ENCODE measurements at regions not wholly inside any gene's neighbourhood (a gene's known extent, or its start where the extent isn't known, plus 50 kb on each side); places are given as distances from the start of the nearest gene placed in this dataset.

DNA sequence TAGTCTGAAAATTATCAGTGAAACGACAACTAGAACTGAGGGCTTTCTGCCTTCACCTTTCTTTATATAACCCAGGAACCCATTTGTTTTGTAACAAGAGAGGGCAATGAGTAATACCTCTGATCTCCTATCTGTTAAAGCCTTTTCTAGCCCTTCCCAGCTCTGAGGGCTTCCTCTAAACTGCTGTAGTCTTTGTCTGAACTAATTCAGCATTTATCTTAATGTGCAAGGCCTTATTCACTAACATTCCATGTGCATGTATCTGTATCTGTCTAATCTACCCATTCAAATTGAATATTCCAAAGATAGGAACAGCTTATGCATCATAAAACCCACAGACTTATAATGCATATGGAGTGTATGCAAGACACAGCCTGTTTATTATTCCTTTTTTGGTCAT lies 167.1 kb downstream of the LYPLAL1 start:
- TF ChIP-seq, protein P1, sequence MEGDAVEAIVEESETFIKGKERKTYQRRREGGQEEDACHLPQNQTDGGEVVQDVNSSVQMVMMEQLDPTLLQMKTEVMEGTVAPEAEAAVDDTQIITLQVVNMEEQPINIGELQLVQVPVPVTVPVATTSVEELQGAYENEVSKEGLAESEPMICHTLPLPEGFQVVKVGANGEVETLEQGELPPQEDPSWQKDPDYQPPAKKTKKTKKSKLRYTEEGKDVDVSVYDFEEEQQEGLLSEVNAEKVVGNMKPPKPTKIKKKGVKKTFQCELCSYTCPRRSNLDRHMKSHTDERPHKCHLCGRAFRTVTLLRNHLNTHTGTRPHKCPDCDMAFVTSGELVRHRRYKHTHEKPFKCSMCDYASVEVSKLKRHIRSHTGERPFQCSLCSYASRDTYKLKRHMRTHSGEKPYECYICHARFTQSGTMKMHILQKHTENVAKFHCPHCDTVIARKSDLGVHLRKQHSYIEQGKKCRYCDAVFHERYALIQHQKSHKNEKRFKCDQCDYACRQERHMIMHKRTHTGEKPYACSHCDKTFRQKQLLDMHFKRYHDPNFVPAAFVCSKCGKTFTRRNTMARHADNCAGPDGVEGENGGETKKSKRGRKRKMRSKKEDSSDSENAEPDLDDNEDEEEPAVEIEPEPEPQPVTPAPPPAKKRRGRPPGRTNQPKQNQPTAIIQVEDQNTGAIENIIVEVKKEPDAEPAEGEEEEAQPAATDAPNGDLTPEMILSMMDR (IDR thresholded peaks at IDR 0.05) = no peak
- no peak for TF ChIP-seq POLR2A (IDR thresholded peaks at IDR 0.05)
